Suprapubic skin (tissue), 4 donors: ENCODE measurements at regions not wholly inside any gene's neighbourhood (a gene's known extent, or its start where the extent isn't known, plus 50 kb on each side); places are given as distances from the start of the nearest gene placed in this dataset.

ENCODE experiments used
- CTCF ChIP-seq, 2 donors: fragments of 200-600 bp in 1 of 2; fragments of 450-650 bp in 1 of 2; sonication (generic) in 1 of 2; IDR thresholded peaks; one replicate each; pipeline ENCODE4 v1.5.1; 2016 to 2019; ENCODE audit warnings: antibody characterized with exemption in 2 of 2, mild to moderate bottlenecking in 1 of 2, moderate library complexity in 1 of 2
- POLR2A ChIP-seq, 2 donors: fragments of 450-650 bp; IDR thresholded peaks; one replicate each; pipeline ENCODE4 v1.6.1; 2017; ENCODE audit warnings: antibody characterized with exemption in 2 of 2, mild to moderate bottlenecking in 2 of 2, moderate library complexity in 2 of 2
- POLR2AphosphoS5 ChIP-seq, 3 donors: sonication (generic); formaldehyde crosslinking; IDR thresholded peaks; one replicate each; pipeline ENCODE4 v1.6.1; 2017; ENCODE audit warnings: antibody characterized with exemption in 3 of 3

- TF ChIP-seq POLR2AphosphoS5 (IDR thresholded peaks at IDR 0.05): no peak
- no peak for TF ChIP-seq POLR2A (IDR thresholded peaks at IDR 0.05)
- no peak for TF ChIP-seq CTCF (IDR thresholded peaks at IDR 0.05)
Observed at GRCh38 chr6:151729829-151730495, 77.5 kb upstream of the ESR1 start.
